ENCODE measurements at regions not wholly inside any gene's neighbourhood (a gene's known extent, or its start where the extent isn't known, plus 50 kb on each side); places are given as distances from the start of the nearest gene placed in this dataset.
A peak's percentile ranks its signal among the peaks of the same experiment; 100 is the strongest.

DNA sequence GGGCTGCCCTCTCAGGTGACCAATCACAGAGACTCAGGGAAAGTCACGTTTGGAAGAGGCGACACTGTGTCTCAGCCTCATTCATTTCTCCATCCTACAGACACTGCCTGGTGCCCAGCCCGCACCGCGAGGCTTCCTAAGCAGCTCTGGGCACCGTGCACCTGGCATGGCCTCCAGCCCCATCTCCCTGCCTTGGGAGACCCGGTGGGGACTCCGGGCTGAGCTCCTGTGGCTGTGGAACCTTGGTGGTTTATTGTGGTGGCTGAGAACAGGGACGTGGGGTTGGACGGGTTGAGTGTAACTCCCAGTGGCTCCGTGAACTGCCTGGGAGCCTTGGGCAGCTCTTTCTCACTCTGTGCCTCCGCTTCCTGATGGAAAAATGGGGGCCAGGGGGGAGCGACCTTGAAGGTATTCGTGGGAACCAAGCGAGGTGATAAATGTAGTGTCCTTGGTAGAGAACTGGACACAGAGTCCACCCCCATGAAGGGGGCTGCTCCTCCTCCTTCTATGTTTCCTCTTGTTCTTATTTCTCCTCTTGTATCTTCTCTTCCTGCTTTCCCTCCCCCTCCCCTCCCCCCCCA, 215.4 kb downstream of the SEC14L1 start:
- TF ChIP-seq POLR2AphosphoS5 (IDR thresholded peaks at IDR 0.05; ENCODE audit: low read depth, low read length) = no peak
- no peak for DNase-seq (ENCODE audit: insufficient read length, low spot score)
- no peak for FAIRE-seq

DNA sequence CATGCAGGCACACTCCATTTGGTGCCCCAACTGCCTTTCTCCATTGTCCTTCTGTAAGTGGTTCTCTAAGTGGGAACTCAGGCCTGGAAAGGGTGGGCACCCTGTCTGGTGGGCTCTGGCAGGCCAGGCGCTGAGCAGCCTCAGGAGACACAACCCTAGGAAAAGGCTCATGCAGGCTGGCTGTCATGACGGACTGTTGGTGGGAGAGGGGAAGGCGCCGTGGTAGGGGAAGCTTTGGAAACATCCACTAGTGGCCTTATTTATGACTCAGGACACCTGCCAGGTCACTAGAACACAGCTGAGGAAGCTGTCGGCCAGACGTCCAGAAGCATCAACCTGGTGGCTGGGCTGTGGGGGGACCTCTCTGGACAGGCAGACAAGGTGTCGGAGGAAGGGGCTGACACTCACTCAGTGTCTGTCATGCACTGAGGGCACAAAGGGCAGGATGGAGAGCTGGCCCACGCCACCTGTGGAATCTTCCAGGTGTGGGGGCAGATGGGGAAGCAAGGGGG, 216.0 kb downstream of the SEC14L1 start:
- TF ChIP-seq PAX5 (IDR thresholded peaks at IDR 0.05; ENCODE audit: insufficient read depth, low read length, severe bottlenecking) (no peak), TAF1 (IDR thresholded peaks at IDR 0.05; ENCODE audit: low read depth, low read length) (no peak), SPI1 (IDR thresholded peaks at IDR 0.05; ENCODE audit: low read depth, low read length) (no peak), POU2F2 (IDR thresholded peaks at IDR 0.05; ENCODE audit: low read depth, low read length) (no peak), POLR2A (IDR thresholded peaks at IDR 0.05; ENCODE audit: low read depth, low read length) (no peak), POLR2AphosphoS5 (IDR thresholded peaks at IDR 0.05; ENCODE audit: low read depth, low read length) (no peak)
- no peak for FAIRE-seq
- no peak for DNase-seq (ENCODE audit: insufficient read length, low spot score)

DNA sequence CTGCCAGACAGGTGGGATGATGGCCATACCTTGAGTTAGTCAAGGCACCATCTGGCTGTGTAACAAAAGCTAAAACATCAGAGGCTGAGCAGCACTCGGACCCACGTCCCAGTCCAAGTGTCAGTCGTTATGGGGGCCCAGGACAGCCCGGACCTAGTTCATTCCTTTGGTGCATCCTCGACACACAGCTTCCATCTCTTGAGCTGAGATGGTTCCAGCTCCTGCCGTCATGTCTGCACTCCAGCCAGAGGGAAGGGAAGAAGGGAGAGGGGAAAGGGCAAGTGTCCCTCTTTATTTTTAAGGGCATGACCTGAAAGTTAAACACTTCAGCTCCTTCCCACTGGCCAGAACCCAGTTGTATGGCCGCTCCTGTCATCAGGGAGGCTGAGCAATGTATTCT, 218.0 kb downstream of the SEC14L1 start:
- no peak for TF ChIP-seq POU2F2 (IDR thresholded peaks at IDR 0.05; ENCODE audit: low read depth, low read length)
- no peak for TF ChIP-seq POLR2AphosphoS5 (IDR thresholded peaks at IDR 0.05; ENCODE audit: low read depth, low read length)
- no peak for TF ChIP-seq SPI1 (IDR thresholded peaks at IDR 0.05; ENCODE audit: low read depth, low read length)
- TF ChIP-seq POLR2A (IDR thresholded peaks at IDR 0.05; ENCODE audit: low read depth, low read length) = no peak
- no peak for TF ChIP-seq TAF1 (IDR thresholded peaks at IDR 0.05; ENCODE audit: low read depth, low read length)
- DNase-seq (ENCODE audit: insufficient read length, low spot score) (no peak), FAIRE-seq (no peak)

DNA sequence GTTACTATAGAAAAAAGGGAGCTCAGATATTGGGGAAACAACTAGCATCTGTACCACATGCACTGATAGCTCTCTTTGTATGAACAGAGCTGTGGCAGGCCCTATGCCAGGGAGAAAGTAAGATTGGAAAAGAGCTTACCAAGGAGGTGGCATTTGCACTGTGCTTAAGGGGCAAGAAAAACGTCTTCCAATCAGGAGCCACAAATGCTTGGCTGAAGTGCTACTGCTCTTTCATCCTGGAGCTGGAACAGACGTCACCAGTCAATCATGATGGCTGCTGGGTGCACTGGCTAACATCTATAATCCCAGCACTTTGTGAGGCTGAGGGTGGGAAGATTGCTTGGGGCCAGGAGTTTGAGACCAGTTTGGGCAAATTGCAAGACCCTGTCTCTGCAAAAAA, 218.5 kb downstream of the SEC14L1 start:
- TF ChIP-seq POLR2A (IDR thresholded peaks at IDR 0.05; ENCODE audit: low read depth, low read length) (no peak), TAF1 (IDR thresholded peaks at IDR 0.05; ENCODE audit: low read depth, low read length) (no peak), POLR2AphosphoS5 (IDR thresholded peaks at IDR 0.05; ENCODE audit: low read depth, low read length) (no peak), SPI1 (IDR thresholded peaks at IDR 0.05; ENCODE audit: low read depth, low read length) (no peak), PAX5 (IDR thresholded peaks at IDR 0.05; ENCODE audit: insufficient read depth, low read length, severe bottlenecking) (no peak), POU2F2 (IDR thresholded peaks at IDR 0.05; ENCODE audit: low read depth, low read length) (no peak)
- DNase-seq (ENCODE audit: insufficient read length, low spot score) (no peak), FAIRE-seq (no peak)

DNA sequence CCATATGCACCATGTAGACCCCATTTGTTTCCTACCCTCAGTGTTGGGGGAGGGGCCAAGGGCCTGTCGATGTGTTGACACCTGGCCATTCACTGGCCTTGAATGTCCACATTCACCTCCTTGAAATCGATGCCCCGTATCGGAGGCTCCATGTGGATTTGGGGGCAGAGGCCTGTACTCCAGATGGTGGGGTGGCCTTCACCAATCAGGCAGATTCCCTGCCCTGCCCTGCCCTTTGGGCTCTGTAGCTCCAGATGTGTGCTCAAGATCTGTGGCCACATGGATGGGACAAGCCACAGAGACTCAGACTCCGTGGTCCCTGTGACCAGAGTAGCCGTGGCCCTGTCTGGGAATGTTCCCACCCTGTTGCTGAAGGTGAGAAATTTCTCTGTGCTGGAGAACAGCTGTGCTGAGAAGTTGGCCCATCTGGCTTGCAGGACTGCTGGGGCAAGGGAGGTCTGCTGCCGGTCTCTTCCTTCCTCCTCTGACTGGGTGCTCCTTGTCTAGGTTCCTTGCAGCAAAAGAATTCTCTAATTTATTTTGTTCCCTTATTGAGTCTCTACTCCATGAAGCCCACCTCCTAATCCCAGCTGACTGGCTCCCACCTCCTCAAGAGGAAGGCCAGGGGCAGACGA, 221.3 kb downstream of the SEC14L1 start:
- DNase-seq (ENCODE audit: insufficient read length, low spot score) (no peak), FAIRE-seq (no peak)
- no peak for TF ChIP-seq TAF1 (IDR thresholded peaks at IDR 0.05; ENCODE audit: low read depth, low read length)

DNA sequence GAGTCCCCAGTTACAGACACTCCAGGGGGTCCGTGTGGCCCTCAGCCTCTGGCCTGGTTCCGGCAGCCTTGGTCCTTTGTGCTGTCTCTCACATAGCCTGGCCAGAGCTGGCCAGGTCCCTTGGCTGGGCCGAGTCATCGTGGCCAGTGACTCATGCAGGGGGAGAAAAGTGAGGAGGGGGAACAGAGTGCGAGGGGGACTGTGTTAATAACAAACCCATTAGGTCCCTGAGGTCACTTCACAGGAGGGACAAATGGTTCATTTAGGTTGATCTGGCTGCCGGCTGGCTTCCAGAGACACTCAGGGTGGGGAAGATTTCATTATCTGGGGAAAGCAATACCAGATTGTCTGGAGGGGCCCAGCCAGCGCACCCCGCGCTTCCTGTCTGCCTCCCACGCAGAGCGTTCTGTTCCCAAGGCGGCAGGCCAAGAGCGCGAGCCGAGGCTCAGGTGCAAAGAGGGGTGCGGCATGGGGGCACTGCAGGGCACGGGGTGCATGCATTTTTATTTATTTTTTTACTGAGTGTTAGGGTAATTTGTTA, 223.1 kb downstream of the SEC14L1 start:
- DNase-seq (ENCODE audit: insufficient read length, low spot score) (no peak), FAIRE-seq (no peak)
- TF ChIP-seq SPI1 (IDR thresholded peaks at IDR 0.05; ENCODE audit: low read depth, low read length) (no peak), PAX5 (IDR thresholded peaks at IDR 0.05; ENCODE audit: insufficient read depth, low read length, severe bottlenecking) (no peak), POU2F2 (IDR thresholded peaks at IDR 0.05; ENCODE audit: low read depth, low read length) (no peak), POLR2A (IDR thresholded peaks at IDR 0.05; ENCODE audit: low read depth, low read length) (no peak), TAF1 (IDR thresholded peaks at IDR 0.05; ENCODE audit: low read depth, low read length) (no peak), POLR2AphosphoS5 (IDR thresholded peaks at IDR 0.05; ENCODE audit: low read depth, low read length) (no peak)

DNA sequence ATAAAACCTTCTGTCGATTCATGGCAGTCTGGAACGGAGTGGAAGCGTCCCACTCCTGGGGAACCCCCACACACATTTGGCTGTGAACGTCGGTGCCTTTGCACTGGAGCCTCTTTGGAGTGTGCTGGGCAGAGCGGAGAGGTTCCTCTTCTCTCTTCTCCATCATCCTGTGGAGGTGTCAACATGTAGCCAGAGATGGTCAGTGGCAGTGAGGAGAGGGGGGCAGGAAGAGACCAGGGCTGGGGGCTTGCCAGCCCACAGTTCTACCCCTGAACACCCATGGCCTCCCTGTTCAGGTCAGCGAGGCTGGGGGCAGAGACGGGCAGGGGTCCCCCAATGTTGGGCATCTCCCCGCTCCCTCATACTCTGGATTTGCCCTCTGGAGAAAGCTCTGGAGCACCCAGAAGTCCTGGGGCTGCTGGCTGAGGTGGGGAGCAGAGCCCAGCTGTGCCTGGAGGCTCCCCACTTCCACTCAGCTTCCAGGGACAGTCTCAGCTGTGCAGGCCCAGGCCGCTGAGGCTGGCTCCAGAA, 223.7 kb downstream of the SEC14L1 start:
- FAIRE-seq (no peak), DNase-seq (ENCODE audit: insufficient read length, low spot score) (no peak)
- TF ChIP-seq SPI1 (IDR thresholded peaks at IDR 0.05; ENCODE audit: low read depth, low read length) = no peak

DNA sequence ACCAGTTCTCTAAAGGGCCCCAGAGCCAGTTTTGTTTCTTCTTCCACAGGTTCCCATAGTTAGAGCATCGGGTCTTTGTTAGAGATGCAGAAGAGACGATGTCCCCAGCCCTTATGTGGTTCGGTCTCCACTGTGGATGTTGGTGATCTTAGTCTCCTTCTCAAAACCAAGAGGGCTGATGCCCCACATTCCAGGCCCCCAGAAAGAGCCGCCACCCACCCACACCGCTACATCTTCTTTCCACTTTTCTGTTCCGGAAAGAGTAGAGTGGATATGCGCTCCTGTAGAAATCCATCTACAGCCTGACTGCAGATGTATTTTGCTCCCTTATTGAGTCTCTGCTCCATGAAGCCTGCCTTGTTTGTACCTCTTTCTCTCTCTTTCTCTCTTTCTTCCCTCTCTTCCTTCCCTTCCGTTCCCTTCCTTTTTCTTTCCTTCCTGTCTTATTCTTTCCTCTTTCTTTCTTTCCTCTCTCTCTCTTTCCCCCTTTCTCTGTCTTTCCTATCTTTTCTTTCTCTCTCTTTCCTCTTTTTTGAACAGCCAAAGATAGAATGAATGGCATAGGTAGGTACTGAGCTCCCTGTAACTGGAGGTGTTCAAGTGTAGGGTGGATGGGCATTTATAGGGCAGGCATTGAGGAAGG, 224.3 kb downstream of the SEC14L1 start:
- DNase-seq (ENCODE audit: insufficient read length, low spot score) (no peak), FAIRE-seq (no peak)
- TF ChIP-seq POLR2AphosphoS5 (IDR thresholded peaks at IDR 0.05; ENCODE audit: low read depth, low read length) (no peak), PAX5 (IDR thresholded peaks at IDR 0.05; ENCODE audit: insufficient read depth, low read length, severe bottlenecking) (no peak), TAF1 (IDR thresholded peaks at IDR 0.05; ENCODE audit: low read depth, low read length) (no peak), POLR2A (IDR thresholded peaks at IDR 0.05; ENCODE audit: low read depth, low read length) (no peak), SPI1 (IDR thresholded peaks at IDR 0.05; ENCODE audit: low read depth, low read length) (no peak), POU2F2 (IDR thresholded peaks at IDR 0.05; ENCODE audit: low read depth, low read length) (no peak)

DNA sequence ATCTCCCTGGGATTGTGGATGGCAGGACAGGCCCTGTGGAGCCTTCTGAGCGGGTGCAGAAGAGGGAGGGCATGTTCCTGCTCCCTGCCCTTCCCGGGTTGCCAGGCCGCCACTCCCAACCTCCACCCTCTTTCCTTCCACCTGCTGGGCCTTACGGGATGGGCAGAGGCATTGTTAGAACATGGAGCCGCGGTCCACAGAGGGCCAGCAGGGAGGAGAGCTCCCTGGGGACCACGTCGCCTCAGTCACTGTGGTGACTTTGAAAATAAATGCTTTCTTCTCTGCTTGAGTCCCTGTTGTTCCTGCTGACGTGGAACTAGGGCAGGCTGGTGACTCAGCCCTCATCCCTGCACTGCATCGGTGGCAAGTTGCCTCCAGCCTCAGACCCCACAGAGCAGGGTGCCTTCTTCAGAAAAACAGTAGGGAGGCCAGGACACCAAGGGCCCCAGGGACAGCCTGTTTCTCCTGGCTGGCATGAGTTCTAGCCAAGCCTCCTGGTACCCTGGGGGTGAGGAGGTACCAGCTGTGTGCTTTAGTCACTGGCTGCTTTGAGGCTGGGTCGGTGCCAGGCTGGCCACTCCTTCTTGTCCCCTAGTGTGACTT, 224.9 kb downstream of the SEC14L1 start:
- FAIRE-seq = peak; percentile 38

DNA sequence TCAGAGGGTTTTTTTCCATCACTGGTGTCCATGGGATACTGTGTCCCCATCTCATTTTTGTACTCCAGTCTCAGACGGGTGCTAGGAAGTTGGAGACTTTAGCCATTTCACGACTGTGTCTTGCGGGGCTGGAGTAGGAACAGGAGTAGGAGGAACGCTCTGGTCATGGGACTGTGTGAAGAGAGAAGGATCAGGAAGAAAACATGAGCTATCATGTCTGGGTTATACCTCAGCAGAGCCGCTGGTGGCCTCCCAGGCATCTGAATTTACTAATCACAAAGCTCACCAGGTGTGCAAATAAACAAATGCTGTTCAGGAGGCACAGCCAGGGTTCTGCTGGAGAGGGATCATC, 225.4 kb downstream of the SEC14L1 start:
- TF ChIP-seq TAF1 (IDR thresholded peaks at IDR 0.05; ENCODE audit: low read depth, low read length) (no peak), PAX5 (IDR thresholded peaks at IDR 0.05; ENCODE audit: insufficient read depth, low read length, severe bottlenecking) (no peak)
- FAIRE-seq = no peak
- no peak for DNase-seq (ENCODE audit: insufficient read length, low spot score)

More for the DNA sequence above, 224.9 kb downstream of the SEC14L1 start:
- TF ChIP-seq POU2F2 (IDR thresholded peaks at IDR 0.05; ENCODE audit: low read depth, low read length) (no peak), SPI1 (IDR thresholded peaks at IDR 0.05; ENCODE audit: low read depth, low read length) (no peak), POLR2AphosphoS5 (IDR thresholded peaks at IDR 0.05; ENCODE audit: low read depth, low read length) (no peak)
- DNase-seq (ENCODE audit: insufficient read length, low spot score) = no peak
